Esophagus squamous epithelium (tissue), 4 donors: ENCODE measurements at regions not wholly inside any gene's neighbourhood (a gene's known extent, or its start where the extent isn't known, plus 50 kb on each side); places are given as distances from the start of the nearest gene placed in this dataset.
"Not testable (repeated sequence)": the region's sequence is repeated elsewhere in the genome, so short reads cannot be mapped to it uniquely, and the experiment has no call there.

Experiments
- POLR2A ChIP-seq, 4 donors: fragments of 450-650 bp; IDR thresholded peaks; one replicate each; pipeline ENCODE4 v1.6.1; 2017; ENCODE audit warnings: antibody characterized with exemption in 4 of 4, mild to moderate bottlenecking in 4 of 4, moderate library complexity in 3 of 4
- TF ChIP-seq, protein P1 (sequence below), 6 experiments: fragments of 450-650 bp in 4 of 6; fragments of 200-600 bp in 2 of 6; sonication (generic) in 2 of 6; IDR thresholded peaks; one replicate each; pipeline ENCODE4 v1.5.1; 2016 to 2019; ENCODE audit warnings: antibody characterized with exemption in 6 of 6, mild to moderate bottlenecking in 4 of 6, moderate library complexity in 4 of 6

DNA sequence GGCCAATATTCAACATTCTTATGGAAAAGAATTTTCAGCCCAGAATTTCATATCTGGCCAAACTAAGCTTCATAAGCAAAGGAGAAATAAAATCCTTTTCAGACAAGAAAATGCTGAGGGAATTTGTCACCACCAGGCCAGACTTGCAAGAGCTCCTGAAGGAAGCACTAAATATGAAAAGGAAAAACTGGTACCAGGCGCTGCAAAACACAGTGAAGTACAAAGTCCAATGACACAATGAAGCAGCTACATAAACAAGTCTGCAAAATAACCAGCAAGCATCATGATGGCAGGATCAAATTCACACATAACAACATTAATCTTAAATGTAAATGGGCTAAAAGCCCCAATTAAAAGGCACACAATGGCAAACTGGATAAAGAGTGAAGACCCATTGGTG is 126.2 kb downstream of the MTERF1 start:
- TF ChIP-seq, protein P1, sequence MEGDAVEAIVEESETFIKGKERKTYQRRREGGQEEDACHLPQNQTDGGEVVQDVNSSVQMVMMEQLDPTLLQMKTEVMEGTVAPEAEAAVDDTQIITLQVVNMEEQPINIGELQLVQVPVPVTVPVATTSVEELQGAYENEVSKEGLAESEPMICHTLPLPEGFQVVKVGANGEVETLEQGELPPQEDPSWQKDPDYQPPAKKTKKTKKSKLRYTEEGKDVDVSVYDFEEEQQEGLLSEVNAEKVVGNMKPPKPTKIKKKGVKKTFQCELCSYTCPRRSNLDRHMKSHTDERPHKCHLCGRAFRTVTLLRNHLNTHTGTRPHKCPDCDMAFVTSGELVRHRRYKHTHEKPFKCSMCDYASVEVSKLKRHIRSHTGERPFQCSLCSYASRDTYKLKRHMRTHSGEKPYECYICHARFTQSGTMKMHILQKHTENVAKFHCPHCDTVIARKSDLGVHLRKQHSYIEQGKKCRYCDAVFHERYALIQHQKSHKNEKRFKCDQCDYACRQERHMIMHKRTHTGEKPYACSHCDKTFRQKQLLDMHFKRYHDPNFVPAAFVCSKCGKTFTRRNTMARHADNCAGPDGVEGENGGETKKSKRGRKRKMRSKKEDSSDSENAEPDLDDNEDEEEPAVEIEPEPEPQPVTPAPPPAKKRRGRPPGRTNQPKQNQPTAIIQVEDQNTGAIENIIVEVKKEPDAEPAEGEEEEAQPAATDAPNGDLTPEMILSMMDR (IDR thresholded peaks at IDR 0.05), result not testable (repeated sequence)
- not testable (repeated sequence) for TF ChIP-seq POLR2A (IDR thresholded peaks at IDR 0.05)
